ENCODE measurements at regions not wholly inside any gene's neighbourhood (a gene's known extent, or its start where the extent isn't known, plus 50 kb on each side); places are given as distances from the start of the nearest gene placed in this dataset.

GRCh38 chr5:54646356-54647101 lies 129.0 kb downstream of the SNX18 start:
- DNase-seq (ENCODE audit: low read depth), result no peak

- no peak for DNase-seq (ENCODE audit: low read depth)
Measured at GRCh38 chr5:54645882-54646355, 128.4 kb downstream of the SNX18 start.

- DNase-seq (ENCODE audit: low read depth), result peak; percentile 80
Measured at GRCh38 chr5:54644226-54644625, 126.7 kb downstream of the SNX18 start.

GRCh38 chr5:54643685-54644106 lies 126.1 kb downstream of the SNX18 start:
- DNase-seq (ENCODE audit: low read depth), result peak; percentile 89

- DNase-seq (ENCODE audit: low read depth), result no peak
Measured at GRCh38 chr5:54639621-54640020, 122.1 kb downstream of the SNX18 start.

- no peak for DNase-seq (ENCODE audit: low read depth)
Measured at GRCh38 chr5:54638106-54638505, 120.5 kb downstream of the SNX18 start.

- DNase-seq (ENCODE audit: low read depth), result no peak
Measured at GRCh38 chr5:54637654-54638053, 120.1 kb downstream of the SNX18 start.

GRCh38 chr5:54634089-54634488 lies 116.5 kb downstream of the SNX18 start:
- DNase-seq (ENCODE audit: low read depth), result no peak

- no peak for DNase-seq (ENCODE audit: low read depth)
Measured at GRCh38 chr5:54632131-54632701, 114.7 kb downstream of the SNX18 start.

GRCh38 chr5:54630738-54631359 lies 113.3 kb downstream of the SNX18 start:
- DNase-seq (ENCODE audit: low read depth), result no peak

GRCh38 chr5:54629115-54629514 lies 111.6 kb downstream of the SNX18 start:
- no peak for DNase-seq (ENCODE audit: low read depth)

- DNase-seq (ENCODE audit: low read depth), result no peak
Measured at GRCh38 chr5:54628050-54628449, 110.5 kb downstream of the SNX18 start.

GRCh38 chr5:54626407-54626806 lies 108.8 kb downstream of the SNX18 start:
- DNase-seq (ENCODE audit: low read depth), result no peak

- DNase-seq (ENCODE audit: low read depth), result peak; percentile 38
Measured at GRCh38 chr5:54624805-54625568, 107.4 kb downstream of the SNX18 start.

- no peak for DNase-seq (ENCODE audit: low read depth)
Measured at GRCh38 chr5:54621709-54622108, 104.2 kb downstream of the SNX18 start.

GRCh38 chr5:54621048-54621447 lies 103.5 kb downstream of the SNX18 start:
- DNase-seq (ENCODE audit: low read depth), result no peak

GRCh38 chr5:54620141-54620933 lies 102.8 kb downstream of the SNX18 start:
- DNase-seq (ENCODE audit: low read depth), result no peak

GRCh38 chr5:54619731-54620130 lies 102.2 kb downstream of the SNX18 start:
- no peak for DNase-seq (ENCODE audit: low read depth)

- DNase-seq (ENCODE audit: low read depth), result no peak
Measured at GRCh38 chr5:54616518-54617220, 99.1 kb downstream of the SNX18 start.

GRCh38 chr5:54616031-54616430 lies 98.5 kb downstream of the SNX18 start:
- peak; percentile 93 for DNase-seq (ENCODE audit: low read depth)

- no peak for DNase-seq (ENCODE audit: low read depth)
Measured at GRCh38 chr5:54615381-54615780, 97.8 kb downstream of the SNX18 start.
